ENCODE measurements at regions not wholly inside any gene's neighbourhood (a gene's known extent, or its start where the extent isn't known, plus 50 kb on each side); places are given as distances from the start of the nearest gene placed in this dataset.

GRCh38 chr5:155068616-155069100 is 55.1 kb downstream of the KIF4B start:
- DNase-seq (ENCODE audit: low read depth in 3 of 3, low spot score in 1 of 3), result no peak

- no peak for DNase-seq (ENCODE audit: low read depth in 3 of 3, low spot score in 1 of 3)
Measured at GRCh38 chr5:155069961-155070360, 56.4 kb downstream of the KIF4B start.

- DNase-seq (ENCODE audit: low read depth in 3 of 3, low spot score in 1 of 3), result no peak
Measured at GRCh38 chr5:155070781-155071180, 57.2 kb downstream of the KIF4B start.

GRCh38 chr5:155076379-155076778 is 62.8 kb downstream of the KIF4B start:
- no peak for DNase-seq (ENCODE audit: low read depth in 3 of 3, low spot score in 1 of 3)

- DNase-seq (ENCODE audit: low read depth in 3 of 3, low spot score in 1 of 3), result no peak
Measured at GRCh38 chr5:155079698-155080097, 66.1 kb downstream of the KIF4B start.

- DNase-seq (ENCODE audit: low read depth in 3 of 3, low spot score in 1 of 3), result no peak
Measured at GRCh38 chr5:155080721-155081120, 67.2 kb downstream of the KIF4B start.

- DNase-seq (ENCODE audit: low read depth in 3 of 3, low spot score in 1 of 3), result no peak
Measured at GRCh38 chr5:155081618-155082017, 68.1 kb downstream of the KIF4B start.

- no peak for DNase-seq (ENCODE audit: low read depth in 3 of 3, low spot score in 1 of 3)
Measured at GRCh38 chr5:155082401-155082800, 68.8 kb downstream of the KIF4B start.

GRCh38 chr5:155085282-155085989 is 71.9 kb downstream of the KIF4B start:
- DNase-seq (ENCODE audit: low read depth in 3 of 3, low spot score in 1 of 3), result no peak

- DNase-seq (ENCODE audit: low read depth in 3 of 3, low spot score in 1 of 3), result no peak
Measured at GRCh38 chr5:155087036-155087435, 73.5 kb downstream of the KIF4B start.

GRCh38 chr5:155088811-155089210 is 75.3 kb downstream of the KIF4B start:
- no peak for DNase-seq (ENCODE audit: low read depth in 3 of 3, low spot score in 1 of 3)

GRCh38 chr5:155089643-155090042 is 76.1 kb downstream of the KIF4B start:
- DNase-seq (ENCODE audit: low read depth in 3 of 3, low spot score in 1 of 3), result no peak

GRCh38 chr5:155091063-155091648 is 77.6 kb downstream of the KIF4B start:
- DNase-seq (ENCODE audit: low read depth in 3 of 3, low spot score in 1 of 3), result no peak

GRCh38 chr5:155091768-155092717 is 78.5 kb downstream of the KIF4B start:
- DNase-seq (ENCODE audit: low read depth in 3 of 3, low spot score in 1 of 3), result no peak

GRCh38 chr5:155094455-155094854 is 80.9 kb downstream of the KIF4B start:
- no peak for DNase-seq (ENCODE audit: low read depth in 3 of 3, low spot score in 1 of 3)

GRCh38 chr5:155097995-155098394 is 84.4 kb downstream of the KIF4B start:
- no peak for DNase-seq (ENCODE audit: low read depth in 3 of 3, low spot score in 1 of 3)

GRCh38 chr5:155098433-155098832 is 84.9 kb downstream of the KIF4B start:
- DNase-seq (ENCODE audit: low read depth in 3 of 3, low spot score in 1 of 3), result no peak

- DNase-seq (ENCODE audit: low read depth in 3 of 3, low spot score in 1 of 3), result no peak
Measured at GRCh38 chr5:155101697-155102096, 88.1 kb downstream of the KIF4B start.

- DNase-seq (ENCODE audit: low read depth in 3 of 3, low spot score in 1 of 3), result no peak
Measured at GRCh38 chr5:155103146-155103545, 89.6 kb downstream of the KIF4B start.

- no peak for DNase-seq (ENCODE audit: low read depth in 3 of 3, low spot score in 1 of 3)
Measured at GRCh38 chr5:155104441-155104840, 90.9 kb downstream of the KIF4B start.

- no peak for DNase-seq (ENCODE audit: low read depth in 3 of 3, low spot score in 1 of 3)
Measured at GRCh38 chr5:155106221-155106620, 92.7 kb downstream of the KIF4B start.

GRCh38 chr5:155113888-155114287 is 100.3 kb downstream of the KIF4B start:
- no peak for DNase-seq (ENCODE audit: low read depth in 3 of 3, low spot score in 1 of 3)

All from stimulated activated CD4-positive, alpha-beta T cell treated with anti-CD3 and anti-CD28 coated beads, TNF-alpha, amount 100 ng/mL, for 1 hour (primary cell).